ENCODE measurements at regions not wholly inside any gene's neighbourhood (a gene's known extent, or its start where the extent isn't known, plus 50 kb on each side); places are given as distances from the start of the nearest gene placed in this dataset.

DNA sequence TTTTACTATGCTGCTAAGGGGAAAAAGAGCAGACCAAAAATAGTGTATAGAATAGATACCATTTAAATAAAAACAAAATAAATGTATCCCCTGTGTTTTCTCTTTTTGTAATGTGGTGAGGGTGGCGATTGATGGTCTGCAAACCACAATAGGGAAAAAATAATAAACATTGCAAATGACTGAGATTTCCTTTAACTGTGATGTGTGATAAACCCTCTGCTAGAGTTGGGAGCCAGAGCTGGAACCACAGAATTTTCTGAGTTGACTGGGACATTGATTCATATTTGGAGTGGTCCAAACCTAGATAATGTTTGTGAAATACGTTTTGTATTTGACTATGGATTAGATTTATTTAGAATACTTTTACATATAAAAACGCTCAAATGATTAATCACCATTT is 70.6 kb upstream of the PTGFR start:
- Histone ChIP-seq H3K9me3 (ENCODE audit: severe bottlenecking) (no peaks in the 10 kb centered on the region), H3K27ac (ENCODE audit: poor library complexity, severe bottlenecking) (no peak overlapping the region), H3K4me1 (ENCODE audit: insufficient read depth, poor library complexity, severe bottlenecking) (no peaks in the 10 kb centered on the region), H3K4me3 (ENCODE audit: severe bottlenecking) (no peak overlapping the region), H3K27me3 (ENCODE audit: insufficient read depth, poor library complexity, severe bottlenecking) (no peaks in the 10 kb centered on the region), H3K36me3 (ENCODE audit: low read depth) (no peaks in the 10 kb centered on the region)
- no peak for DNase-seq (ENCODE audit: low spot score)
- ATAC-seq (ENCODE audit: low read depth): no peak
- TF ChIP-seq, protein P1, sequence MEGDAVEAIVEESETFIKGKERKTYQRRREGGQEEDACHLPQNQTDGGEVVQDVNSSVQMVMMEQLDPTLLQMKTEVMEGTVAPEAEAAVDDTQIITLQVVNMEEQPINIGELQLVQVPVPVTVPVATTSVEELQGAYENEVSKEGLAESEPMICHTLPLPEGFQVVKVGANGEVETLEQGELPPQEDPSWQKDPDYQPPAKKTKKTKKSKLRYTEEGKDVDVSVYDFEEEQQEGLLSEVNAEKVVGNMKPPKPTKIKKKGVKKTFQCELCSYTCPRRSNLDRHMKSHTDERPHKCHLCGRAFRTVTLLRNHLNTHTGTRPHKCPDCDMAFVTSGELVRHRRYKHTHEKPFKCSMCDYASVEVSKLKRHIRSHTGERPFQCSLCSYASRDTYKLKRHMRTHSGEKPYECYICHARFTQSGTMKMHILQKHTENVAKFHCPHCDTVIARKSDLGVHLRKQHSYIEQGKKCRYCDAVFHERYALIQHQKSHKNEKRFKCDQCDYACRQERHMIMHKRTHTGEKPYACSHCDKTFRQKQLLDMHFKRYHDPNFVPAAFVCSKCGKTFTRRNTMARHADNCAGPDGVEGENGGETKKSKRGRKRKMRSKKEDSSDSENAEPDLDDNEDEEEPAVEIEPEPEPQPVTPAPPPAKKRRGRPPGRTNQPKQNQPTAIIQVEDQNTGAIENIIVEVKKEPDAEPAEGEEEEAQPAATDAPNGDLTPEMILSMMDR (IDR thresholded peaks at IDR 0.05; ENCODE audit: poor library complexity, severe bottlenecking): no peak

GRCh38 chr1:78420688-78421087 is 70.1 kb upstream of the PTGFR start:
- no peak overlapping the region for H3K4me3 ChIP-seq (ENCODE audit: severe bottlenecking)
- DNase-seq (ENCODE audit: low spot score): no peak
- H3K27me3 ChIP-seq (ENCODE audit: insufficient read depth, poor library complexity, severe bottlenecking): no peaks in the 10 kb centered on the region
- no peak for ATAC-seq (ENCODE audit: low read depth)
- TF ChIP-seq, protein P1 (IDR thresholded peaks at IDR 0.05; ENCODE audit: poor library complexity, severe bottlenecking): no peak
- H3K9me3 ChIP-seq (ENCODE audit: severe bottlenecking): no peaks in the 10 kb centered on the region
- H3K27ac ChIP-seq (ENCODE audit: poor library complexity, severe bottlenecking): no peak overlapping the region
- H3K36me3 ChIP-seq (ENCODE audit: low read depth): no peaks in the 10 kb centered on the region
- no peaks in the 10 kb centered on the region for H3K4me1 ChIP-seq (ENCODE audit: insufficient read depth, poor library complexity, severe bottlenecking)

DNA sequence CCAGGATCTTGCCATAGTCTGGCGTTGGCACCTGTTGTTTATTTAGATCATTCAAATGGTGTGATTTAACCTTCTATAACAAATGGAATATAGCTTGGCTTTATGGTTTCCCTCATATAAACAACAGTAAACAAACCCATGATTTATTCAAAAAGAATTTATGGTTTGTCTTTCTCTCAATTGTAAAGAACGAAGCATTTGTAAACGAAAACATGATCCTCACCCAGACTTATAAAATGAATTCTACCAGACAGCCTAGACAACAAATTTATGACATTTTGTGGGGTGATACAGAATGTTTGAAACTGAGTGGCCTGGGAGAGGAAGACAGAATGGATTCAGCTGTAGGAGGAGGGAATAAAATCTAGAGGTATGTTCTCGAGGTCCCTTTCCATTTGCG is 66.1 kb upstream of the PTGFR start:
- H3K27ac ChIP-seq (ENCODE audit: poor library complexity, severe bottlenecking): no peak overlapping the region
- ATAC-seq (ENCODE audit: low read depth): no peak

GRCh38 chr1:78426408-78426807 is 64.4 kb upstream of the PTGFR start:
- TF ChIP-seq, protein P1 (IDR thresholded peaks at IDR 0.05; ENCODE audit: poor library complexity, severe bottlenecking): no peak
- no peak for DNase-seq (ENCODE audit: low spot score)
- no peak overlapping the region for H3K4me3 ChIP-seq (ENCODE audit: severe bottlenecking)
- H3K36me3 ChIP-seq (ENCODE audit: low read depth): no peaks in the 10 kb centered on the region; the same call in 1 of the 2 replicates
- H3K27ac ChIP-seq (ENCODE audit: poor library complexity, severe bottlenecking): no peak overlapping the region
- no peak for ATAC-seq (ENCODE audit: low read depth)
- H3K27me3 ChIP-seq (ENCODE audit: insufficient read depth, poor library complexity, severe bottlenecking): no peaks in the 10 kb centered on the region
- H3K9me3 ChIP-seq (ENCODE audit: severe bottlenecking): no peaks in the 10 kb centered on the region
- no peaks in the 10 kb centered on the region for H3K4me1 ChIP-seq (ENCODE audit: insufficient read depth, poor library complexity, severe bottlenecking)

More for the DNA sequence above, 66.1 kb upstream of the PTGFR start:
- Histone ChIP-seq H3K9me3 (ENCODE audit: severe bottlenecking) (no peaks in the 10 kb centered on the region), H3K27me3 (ENCODE audit: insufficient read depth, poor library complexity, severe bottlenecking) (no peaks in the 10 kb centered on the region), H3K36me3 (ENCODE audit: low read depth) (no peaks in the 10 kb centered on the region; the same call in 1 of the 2 replicates), H3K4me1 (ENCODE audit: insufficient read depth, poor library complexity, severe bottlenecking) (no peaks in the 10 kb centered on the region), H3K4me3 (ENCODE audit: severe bottlenecking) (no peak overlapping the region)
- no peak for DNase-seq (ENCODE audit: low spot score)
- TF ChIP-seq, protein P1 (IDR thresholded peaks at IDR 0.05; ENCODE audit: poor library complexity, severe bottlenecking): no peak

- H3K27ac ChIP-seq (ENCODE audit: poor library complexity, severe bottlenecking): no peak overlapping the region
- no peak for ATAC-seq (ENCODE audit: low read depth)
Observed at GRCh38 chr1:78427506-78427905, 63.3 kb upstream of the PTGFR start.

More at GRCh38 chr1:78427506-78427905, 63.3 kb upstream of the PTGFR start:
- Histone ChIP-seq H3K4me3 (ENCODE audit: severe bottlenecking) (no peak overlapping the region), H3K4me1 (ENCODE audit: insufficient read depth, poor library complexity, severe bottlenecking) (no peaks in the 10 kb centered on the region), H3K9me3 (ENCODE audit: severe bottlenecking) (no peaks in the 10 kb centered on the region), H3K36me3 (ENCODE audit: low read depth) (no peaks in the 10 kb centered on the region; the same call in 1 of the 2 replicates), H3K27me3 (ENCODE audit: insufficient read depth, poor library complexity, severe bottlenecking) (no peaks in the 10 kb centered on the region)
- DNase-seq (ENCODE audit: low spot score): no peak
- TF ChIP-seq, protein P1 (IDR thresholded peaks at IDR 0.05; ENCODE audit: poor library complexity, severe bottlenecking): no peak
